Esophagus muscularis mucosa (tissue), 2 donors: ENCODE measurements at regions not wholly inside any gene's neighbourhood (a gene's known extent, or its start where the extent isn't known, plus 50 kb on each side); places are given as distances from the start of the nearest gene placed in this dataset.

Experiments used
- POLR2A ChIP-seq: fragments of 450-650 bp; IDR thresholded peaks from one replicate; pipeline ENCODE4 v1.6.1; 2017; ENCODE audit warnings: antibody characterized with exemption, moderate library complexity, mild to moderate bottlenecking, low read depth
- POLR2AphosphoS5 ChIP-seq, 2 donors: sonication (generic); formaldehyde crosslinking; IDR thresholded peaks; one replicate each; pipeline ENCODE4 v1.6.1; 2017; ENCODE audit warnings: antibody characterized with exemption in 2 of 2

DNA sequence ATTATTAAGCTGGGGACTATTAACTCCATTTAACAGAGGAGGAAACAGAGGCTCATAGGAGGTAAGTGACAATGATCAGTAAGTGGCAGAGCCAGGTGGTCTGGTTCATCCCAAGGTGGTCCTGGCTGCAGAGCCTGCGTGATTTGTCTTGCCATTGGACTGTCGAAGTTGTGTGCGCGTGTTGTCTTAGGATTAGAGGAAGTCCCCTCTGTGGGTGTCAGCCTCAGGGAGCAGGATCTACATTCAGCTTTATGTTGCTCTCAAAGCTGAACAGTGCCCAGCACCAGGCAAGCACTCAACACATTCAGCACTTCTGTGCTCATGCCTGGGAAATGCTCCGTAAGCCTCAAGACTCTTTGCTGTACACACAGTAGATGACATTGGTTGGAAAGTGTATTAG lies 139.5 kb downstream of the HERPUD2 start:
- no peak for TF ChIP-seq POLR2AphosphoS5 (IDR thresholded peaks at IDR 0.05)
- no peak for TF ChIP-seq POLR2A
